Stromal cell of bone marrow (primary cell): ENCODE measurements at regions not wholly inside any gene's neighbourhood (a gene's known extent, or its start where the extent isn't known, plus 50 kb on each side); places are given as distances from the start of the nearest gene placed in this dataset.

Experiments used
- DNase-seq: peaks from one replicate; pipeline ENCODE4 v3.0.0-alpha.2; 2012; ENCODE audit warnings: low read depth

DNA sequence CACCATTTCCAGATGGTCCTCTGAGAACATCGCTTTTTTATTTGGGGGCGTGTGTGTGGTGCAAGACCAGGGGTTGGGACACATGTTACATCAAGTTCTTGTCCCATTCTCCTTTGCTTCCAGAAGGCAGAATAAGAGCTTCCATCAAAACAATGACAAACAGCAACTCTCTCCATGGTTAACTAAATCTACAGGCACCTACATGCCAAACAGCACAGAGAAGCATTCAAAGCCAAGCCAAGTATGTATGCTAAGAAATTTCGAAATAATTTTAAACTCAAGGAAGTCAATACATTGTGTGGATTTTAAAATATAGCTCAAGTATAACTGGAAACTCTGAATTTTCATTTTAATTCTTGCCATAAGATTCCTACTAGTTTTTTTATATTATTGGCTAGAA lies 105.6 kb downstream of the SEC61B start:
- DNase-seq, result no peak

DNA sequence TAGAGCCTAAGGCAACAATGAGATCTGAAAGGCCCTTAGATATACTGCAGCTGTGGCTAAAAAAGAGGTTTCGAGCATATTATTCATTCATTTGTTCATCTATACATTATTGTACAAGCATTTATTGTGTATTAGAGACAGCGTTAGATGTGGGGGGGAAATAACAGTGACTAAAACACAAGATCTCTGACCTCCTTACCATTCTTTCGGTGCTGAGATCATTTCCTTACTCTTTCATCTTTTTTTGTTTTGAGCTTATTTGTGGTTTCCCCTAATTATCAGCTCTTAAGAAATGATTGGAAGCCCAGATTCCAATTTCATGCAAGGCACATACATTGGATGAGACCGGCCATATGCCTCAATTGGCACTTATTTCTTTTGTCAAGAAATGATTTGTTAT lies 113.2 kb downstream of the SEC61B start:
- no peak for DNase-seq

DNA sequence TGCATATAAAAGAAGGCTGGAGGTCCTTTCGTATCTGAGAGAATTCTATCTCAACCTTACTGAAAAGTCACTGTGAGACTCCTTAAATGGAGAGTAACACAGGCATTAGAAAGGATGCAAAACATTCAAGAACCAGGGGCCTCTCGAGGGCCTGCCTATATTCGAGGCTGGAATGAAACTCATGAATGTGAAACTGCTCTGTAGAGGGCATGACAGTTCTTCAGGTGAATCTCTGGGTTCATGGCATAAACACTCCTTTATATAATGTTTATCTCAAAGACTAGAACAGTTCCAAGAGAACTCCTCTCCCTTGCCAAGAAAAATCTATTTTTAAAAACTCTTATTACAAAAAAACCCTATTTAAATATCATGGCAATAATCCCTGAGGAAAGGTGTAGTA lies 113.9 kb downstream of the SEC61B start:
- DNase-seq, result no peak

DNA sequence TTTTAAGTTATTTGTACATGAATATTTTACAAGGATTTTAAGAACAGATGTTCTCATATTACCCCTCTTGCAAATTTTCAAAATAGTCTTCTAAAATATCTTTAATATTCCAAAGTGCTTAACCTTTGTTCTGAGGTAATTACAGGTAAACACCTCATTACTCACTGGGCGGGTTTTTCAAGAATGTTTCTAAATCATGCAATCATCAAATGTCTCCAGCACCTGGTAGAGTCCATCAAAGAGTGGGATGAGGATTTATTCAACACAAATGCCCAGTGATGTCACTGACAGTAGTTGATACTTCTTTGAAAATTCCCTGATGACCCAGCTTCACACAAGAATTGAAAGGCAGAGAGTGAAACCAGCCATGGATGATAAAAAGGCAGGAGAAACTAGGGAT lies 114.4 kb downstream of the SEC61B start:
- DNase-seq, result no peak

DNA sequence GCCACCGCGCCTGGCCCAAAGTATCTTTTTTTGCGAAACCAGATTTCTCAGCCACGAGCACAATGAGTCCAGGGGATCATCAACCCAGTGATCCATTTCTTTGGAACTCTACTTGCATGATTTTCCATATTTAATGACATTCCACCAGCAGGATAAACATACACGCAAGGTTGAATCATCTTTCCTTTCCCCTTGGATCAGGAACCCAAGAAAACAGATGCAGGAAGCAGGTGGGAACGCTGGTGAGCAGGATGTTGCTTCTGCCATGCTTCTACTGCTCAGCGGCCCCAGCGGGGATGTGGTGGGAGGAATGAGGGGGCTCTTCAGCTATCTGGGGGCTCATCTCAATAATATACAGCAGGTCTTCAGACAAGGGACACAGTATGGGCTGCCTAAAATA lies 118.2 kb downstream of the SEC61B start:
- no peak for DNase-seq

DNA sequence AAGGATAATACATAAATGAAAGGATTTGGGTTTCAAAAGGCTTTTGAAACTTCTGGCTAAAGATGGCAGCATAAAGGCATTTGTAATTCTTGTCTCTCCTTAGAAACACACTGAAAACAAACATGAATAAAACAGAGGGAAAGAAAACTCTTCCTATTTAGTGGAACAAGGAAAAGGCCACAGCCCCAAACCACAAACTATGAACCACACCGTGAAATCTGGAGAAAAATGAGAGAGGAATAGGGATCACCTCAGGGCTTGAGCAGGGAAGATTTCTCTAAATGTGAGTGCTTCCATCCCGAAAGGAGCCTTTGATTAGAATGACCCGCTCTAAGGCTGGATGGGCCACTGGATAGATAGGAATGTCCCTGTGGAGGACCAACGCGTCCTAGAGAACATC lies 119.6 kb downstream of the SEC61B start:
- DNase-seq, result no peak

DNA sequence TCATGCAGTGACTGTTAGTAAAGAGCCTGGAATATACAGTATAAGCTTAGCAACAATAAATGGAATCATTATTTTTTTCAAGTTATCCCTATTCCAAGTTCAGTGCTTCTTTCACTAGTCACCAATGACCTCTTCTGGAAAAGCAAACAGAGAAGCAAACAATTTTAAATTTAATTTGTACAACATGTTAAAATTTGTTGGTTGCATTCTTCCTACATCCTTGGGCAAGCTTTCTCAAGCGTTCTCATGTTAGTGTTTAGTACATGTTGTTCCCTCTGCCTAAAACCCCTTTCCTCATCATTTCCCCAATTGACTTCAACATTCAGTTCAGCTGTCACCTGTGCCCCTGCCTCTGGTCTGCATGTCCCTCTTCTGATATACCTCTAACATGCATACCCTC lies 123.4 kb downstream of the SEC61B start:
- no peak for DNase-seq

DNA sequence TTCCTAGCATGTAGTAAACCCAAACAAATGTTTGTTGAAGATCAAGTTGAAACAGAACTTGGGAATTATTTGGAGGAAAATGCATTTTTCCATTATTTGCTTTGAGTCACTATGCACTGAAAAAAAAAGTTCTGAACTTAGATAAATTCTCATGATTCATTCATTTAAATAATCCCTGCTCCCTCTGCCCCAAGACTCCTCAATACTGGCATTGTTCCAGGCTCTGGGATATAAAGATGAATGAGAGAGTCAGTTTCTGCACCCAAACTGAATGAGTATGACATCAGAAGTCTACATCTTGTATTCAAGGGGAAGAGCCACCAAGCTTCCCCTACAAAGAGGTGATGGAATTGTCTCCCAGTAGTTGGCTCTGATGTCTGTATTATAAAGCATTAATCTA lies 123.9 kb downstream of the SEC61B start:
- peak; percentile 86 for DNase-seq

DNA sequence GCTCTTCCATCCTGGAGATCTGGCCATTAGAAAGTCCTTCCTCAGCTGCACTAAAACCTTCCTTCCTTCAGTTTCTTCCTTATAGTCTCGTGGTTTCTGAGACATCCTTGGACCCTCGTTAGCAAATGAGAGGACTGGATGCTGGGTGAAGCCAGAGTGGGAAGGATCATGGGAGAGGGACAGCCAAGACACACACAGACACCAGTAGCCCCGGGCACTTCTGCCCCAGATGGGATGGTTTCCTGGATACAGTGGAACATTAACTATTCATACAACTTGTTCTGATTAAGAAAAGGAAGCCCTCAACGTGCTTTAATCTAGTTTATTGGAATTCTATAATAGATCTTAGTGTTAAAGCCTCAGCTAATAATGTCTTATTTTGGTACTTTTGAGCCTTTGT lies 125.5 kb downstream of the SEC61B start:
- no peak for DNase-seq

DNA sequence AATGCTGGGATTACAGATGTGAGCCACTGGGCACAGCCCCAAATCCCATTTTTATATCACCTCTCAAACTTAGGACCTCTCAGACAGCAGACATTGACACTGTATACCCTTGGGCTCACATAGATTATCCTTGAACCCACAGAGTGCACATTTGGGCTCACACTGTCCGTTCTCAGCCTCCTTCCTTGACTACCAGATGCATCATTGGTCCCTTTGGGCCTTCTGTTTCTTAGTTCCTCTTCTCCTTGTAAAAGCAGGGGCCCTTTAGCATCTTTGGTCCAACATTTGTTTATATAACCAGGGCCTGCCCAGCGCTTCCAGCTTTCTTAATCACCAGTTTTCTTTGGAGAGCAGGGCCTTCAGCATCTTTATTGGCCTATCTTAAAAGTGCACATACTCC lies 126.2 kb downstream of the SEC61B start:
- DNase-seq, result no peak

DNA sequence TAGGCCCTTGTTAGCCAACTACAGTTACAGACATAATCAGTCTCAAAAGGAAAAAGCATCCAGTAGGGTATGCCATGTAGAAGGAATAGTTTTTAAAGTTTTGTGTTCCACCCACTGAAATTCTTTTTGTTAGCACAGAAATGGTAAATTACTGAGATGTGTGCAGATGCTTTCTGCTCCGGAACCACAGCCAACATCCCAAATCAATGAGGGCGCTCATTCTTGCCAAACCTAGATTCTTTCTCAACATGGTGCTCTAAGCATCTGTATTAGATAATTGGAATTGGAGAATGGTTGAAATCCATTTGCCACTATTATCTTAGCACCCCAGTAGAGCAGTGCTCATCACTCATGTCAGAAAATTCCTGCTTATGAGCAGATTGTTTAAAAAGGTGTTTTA lies 127.8 kb downstream of the SEC61B start:
- no peak for DNase-seq

DNA sequence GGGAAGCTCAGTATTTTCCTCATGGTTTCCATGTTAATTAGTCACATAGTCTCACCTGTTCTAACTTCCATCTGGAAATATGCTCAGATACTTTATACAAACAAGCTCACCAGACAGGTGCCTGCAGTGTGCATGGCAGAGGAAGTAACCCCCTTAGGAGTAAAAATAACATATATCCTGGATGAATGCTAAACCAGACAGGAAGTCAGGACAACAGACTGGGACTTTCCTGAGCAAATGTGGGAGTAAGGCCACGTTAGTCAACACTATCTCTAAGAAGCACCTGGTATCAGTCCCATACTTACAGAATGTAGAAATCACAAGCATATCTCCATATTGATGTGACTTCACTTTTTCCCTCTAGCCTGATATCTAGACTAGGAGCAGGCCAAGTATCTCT lies 128.4 kb downstream of the SEC61B start:
- no peak for DNase-seq

DNA sequence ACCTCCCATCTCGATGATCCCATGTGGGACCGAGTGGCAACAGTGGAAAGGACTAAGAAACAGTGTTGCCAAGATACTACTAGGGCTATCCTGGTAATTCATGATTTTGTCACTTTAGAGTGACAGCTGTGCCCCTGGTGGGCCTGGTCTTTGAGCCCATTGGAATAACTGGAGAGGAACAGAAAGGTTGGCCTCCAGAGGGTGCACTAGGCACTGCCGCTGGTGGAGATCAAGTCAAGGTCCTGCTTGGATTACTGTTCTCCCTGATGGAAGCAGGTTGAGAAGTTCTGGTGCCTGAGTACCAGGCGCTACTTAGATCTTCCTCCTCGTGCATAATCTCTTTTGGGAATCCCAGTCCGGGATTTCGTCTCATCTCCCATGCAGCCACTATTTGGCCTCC lies 129.6 kb downstream of the SEC61B start:
- DNase-seq, result no peak

DNA sequence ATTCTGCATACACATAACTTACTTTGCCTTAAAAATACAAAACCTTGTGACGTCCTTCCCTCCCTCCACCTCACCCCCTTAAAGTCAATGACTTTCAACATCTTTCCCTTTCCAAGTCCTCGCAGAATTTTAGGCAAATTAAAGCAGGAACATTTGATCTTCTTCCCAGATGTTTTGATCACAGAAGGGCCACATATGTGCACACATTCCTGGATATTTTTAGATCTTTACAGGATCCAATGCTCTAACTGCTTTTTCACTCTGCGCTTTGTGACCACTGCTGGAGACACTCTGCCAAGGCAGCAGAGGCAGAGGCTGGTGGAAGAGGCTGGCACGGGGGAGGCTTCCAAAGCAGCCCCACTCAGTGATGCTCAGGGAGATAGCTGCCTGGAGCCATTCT lies 130.7 kb downstream of the SEC61B start:
- no peak for DNase-seq

DNA sequence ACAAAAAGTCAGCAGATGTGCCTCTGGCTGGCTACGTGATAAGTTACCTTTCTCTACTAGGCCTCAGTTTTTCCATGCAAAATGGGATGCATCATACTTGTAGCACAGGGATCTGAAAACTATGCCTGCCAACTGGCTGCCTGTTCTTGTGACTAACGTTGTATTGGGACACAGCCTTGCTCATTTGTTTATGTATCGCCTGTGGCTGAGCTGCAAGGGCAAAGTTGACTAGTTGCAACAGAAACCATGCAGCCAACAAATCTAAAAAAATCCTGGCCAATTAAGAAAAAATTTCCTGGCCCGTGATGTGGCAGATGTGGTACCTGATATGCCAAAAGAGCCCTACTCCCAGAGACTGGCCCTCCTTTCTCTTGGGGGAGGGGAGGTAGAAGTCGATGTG lies 131.3 kb downstream of the SEC61B start:
- peak; percentile 98 for DNase-seq

DNA sequence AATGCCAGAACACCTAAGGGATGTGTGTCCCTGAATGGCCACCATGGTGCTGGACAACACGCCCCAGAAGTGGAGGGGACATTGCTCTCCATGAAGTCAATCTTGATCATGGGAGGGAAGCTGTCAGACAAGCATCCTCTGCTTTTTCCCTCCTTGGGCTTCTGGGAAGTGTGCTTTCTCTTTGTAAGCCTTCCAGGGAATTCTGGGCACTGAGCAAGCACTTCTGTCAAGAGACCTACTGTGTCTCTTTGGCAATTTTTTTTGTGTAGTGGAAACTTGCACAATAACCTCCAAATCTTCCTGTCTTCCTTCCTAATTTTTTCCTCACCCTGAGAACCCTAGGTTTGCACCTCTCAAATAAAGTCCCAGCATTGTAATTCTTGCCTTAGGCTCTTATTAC lies 132.0 kb downstream of the SEC61B start:
- no peak for DNase-seq

DNA sequence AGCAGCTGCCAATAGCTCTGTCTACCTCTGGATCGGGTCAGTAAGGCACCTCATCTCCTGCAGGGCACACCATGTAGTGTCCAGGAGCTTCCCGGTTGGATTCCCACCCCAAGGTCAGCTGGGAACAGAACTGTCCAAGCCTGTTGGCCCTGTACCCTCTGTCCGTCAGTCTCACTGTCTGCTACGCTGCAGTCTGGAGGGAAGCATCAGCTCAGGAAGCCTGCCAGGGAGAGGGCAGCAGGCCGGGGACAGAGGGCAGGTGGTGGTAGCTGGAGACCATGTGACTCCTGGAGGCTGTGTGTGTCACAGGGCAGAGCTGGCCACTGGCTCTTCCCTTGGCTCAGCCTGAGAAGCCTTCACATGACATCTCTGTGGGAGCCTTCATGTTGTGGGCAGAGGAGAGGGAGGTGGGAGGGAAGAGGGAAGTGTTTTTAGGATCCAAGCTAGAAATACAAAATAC lies 134.5 kb downstream of the SEC61B start:
- peak; percentile 85 for DNase-seq

DNA sequence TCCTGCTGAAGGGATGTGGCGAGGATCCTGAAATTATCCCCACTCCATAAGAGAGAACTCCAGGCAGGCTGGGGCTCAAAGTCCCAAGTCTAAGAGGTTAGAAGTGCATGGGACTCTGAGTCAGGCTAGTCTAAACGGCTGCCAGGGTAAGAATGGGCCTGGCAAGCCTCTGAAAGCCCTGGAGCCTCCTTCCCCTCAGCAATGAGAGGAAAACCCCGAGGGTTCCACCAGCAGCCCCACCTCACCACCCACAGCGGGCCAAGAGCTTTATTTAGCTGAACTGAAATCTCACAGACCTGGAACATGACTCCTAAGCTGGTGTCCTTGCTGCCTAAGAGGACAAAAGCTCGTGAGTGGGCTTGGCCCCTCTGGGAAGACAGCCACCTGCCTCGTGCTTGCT lies 135.5 kb downstream of the SEC61B start:
- peak; percentile 82 for DNase-seq

DNA sequence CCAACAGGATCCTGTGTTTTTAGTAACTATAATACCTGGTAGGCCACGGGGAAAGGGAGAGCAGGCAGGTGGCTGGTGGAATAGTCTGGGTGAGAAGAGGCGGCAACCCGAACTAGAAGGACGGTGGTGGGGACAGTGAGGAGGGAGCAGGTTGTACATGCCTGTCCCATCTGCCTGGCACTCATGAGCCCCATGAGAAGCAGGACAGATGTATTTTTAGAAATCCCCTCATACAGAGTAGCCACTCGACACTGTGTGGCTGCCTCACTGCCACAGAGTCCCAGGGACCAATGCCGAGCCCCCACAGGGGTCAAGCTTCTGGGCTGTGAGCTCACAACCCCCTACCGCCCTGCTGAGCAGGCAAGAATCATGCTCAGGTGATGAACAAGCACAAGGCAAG lies 136.6 kb downstream of the SEC61B start:
- no peak for DNase-seq

DNA sequence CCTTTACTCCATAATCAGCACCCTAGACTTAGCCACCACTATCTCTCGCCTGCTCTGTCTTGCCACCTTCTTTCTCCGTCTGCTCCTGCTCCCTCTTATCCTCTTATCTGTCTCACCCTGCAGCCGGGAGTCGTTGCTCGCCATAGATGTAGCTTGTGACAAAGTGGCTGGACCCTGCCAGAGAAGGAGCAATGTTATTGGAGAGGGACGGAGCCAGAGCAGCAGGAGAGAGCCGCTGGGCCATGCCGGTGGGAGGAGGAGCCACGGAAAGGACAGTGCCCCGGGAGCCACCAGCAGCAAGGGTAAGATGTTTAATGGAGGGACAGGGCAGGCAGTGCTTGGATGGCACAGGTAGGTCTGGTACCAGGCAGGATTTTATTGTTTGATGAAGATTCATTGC lies 137.3 kb downstream of the SEC61B start:
- DNase-seq, result no peak

DNA sequence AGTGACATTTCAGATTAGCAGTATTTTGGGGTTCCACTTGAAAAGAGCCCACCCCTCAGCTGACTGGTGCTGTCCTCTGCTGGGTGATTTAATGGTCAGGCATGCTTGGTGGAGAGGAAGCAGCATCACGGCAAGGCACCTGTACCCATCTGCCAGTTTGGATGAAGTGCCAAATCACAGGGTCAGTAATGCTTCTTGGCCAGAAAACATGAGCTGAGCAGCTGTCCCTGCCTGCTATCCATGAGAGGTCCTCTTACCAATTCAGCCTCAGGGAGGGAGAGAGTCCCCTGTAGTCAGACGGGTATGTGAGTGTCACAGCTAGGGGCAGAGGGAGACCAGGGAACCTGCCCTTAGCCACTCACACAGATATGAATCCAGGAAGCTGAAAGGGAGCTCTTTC lies 137.9 kb downstream of the SEC61B start:
- no peak for DNase-seq

DNA sequence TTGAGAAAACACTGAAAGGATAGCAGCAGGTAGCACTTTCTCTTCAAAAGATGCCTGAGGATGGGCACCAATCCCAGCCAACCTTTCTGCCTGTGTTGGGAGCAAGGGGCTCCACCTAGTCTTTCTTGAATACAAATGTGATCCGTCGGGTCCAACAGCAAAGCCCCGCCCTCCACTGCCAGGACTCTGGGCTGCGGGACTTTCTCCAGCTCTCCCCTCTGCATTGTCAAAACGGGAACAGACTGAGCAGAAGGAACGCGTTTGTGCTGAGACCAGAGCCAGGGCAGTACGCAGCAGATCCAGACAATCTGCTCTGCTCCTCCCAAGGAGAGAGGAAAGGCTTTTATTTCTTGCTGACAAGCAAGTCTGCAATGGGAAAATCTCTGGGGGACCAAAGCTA lies 139.7 kb downstream of the SEC61B start:
- no peak for DNase-seq

DNA sequence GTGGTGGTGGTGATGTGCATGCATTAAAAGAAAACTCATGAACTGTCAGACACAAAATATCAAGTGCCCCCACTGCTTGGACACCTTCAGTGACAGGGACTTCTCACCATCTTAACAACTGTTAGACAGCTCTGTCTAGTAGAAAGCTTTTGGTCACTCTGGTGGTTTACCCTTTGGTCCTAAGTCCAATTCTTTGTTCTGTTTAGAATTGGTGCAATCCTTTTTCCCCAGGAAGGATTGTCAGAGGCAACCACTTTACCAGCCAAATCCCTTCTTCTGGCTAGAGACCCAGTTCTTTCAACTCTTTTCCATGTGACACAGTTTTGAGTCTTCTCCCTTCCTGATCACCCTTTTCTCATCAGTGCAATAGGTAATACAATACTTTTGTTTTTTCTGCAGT lies 140.2 kb downstream of the SEC61B start:
- DNase-seq, result no peak

DNA sequence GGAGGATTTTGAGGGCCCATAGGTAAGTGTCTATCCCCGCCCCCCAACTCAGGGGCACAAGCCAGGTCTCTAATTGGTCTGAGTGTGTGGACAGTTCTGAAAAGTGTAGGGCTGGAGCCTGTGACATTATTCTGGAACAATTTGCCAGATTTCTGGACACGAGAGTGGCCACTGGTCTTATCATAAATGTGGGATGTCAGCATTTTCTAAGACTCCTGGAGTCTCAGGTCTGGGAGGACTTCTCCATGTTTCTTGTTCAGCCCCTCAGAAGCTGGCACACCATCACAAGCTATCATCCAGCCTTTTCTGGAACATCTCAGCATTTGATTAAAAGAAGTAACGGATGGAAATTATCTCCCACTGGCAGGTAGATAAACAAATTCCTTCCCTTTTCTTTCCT lies 141.4 kb downstream of the SEC61B start:
- no peak for DNase-seq

DNA sequence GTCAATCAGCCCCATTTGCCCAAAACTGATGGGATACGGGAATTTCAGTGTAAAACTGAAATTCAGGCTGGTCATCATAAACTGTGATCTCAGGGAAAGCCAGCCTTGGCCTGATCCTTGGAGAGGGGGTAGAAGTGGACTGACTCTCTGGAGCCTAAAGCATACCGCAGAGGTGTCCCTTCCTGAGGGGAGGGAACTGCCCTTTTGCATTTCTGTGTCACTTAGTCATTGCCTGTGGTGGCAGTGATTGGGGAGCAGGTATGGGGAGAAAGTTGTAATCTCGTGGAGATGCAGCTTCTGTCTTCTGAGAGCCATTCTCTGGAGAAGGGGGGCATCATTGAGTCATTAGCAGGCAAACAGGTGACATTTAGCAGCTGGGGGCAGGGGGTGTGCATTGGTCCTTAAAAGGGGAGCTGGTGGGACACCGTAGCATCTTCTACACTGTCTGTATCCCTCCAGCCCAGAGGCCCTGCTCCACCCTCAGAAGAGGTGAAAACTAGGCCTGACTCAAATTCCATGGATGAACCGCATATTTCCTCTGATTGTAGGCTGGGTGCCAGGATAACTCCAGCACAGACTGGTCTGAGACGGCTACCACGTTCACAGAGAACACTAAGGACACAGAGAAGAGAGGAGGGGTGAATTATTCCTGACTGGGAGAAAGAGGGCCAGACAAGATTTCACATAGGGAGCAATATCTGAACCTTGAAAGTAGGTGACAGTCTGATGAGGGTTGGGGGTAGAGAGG lies 143.3 kb downstream of the SEC61B start:
- DNase-seq, result no peak
